ENCODE measurements at regions not wholly inside any gene's neighbourhood (a gene's known extent, or its start where the extent isn't known, plus 50 kb on each side); places are given as distances from the start of the nearest gene placed in this dataset.
A peak's percentile ranks its signal among the peaks of the same experiment; 100 is the strongest.

DNA sequence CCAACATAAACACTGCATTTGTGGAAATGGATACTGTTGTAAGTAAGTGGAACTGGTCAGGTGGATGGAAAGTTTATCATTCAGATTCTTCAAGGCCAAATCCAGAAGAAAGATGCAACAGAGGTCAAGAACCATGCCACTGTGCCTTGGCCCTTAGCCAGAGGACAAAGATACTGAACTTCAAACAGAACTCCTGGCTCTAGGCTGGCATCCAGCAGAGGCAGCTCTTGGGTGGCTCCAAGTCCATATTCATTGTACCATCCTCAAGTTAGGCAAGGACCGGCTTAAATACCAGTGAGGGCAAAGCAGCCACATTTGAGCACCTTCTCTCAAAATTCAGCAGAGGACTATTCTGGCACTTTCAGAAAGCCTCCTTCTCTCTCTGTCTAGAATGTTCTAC, 53.2 kb downstream of the DNAAF9 start:
- no peak for DNase-seq

DNA sequence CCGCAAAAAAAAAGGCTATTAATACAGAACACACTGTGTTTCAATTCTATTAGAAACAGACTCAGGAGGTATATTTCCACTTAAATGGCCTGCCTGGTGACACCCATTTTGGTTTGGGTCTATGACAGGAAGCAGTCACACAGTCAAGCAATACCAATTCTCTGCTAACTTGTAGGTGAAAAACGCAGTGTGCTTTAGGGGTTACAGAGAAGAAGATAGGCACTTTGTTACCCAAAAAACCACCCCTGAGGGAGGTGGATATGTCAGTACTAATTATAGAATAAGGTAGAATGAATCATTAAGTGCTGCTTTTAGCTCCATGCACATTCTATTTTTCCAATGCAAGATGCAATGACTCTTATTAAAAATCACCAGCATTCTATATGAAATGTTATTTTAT, 53.8 kb downstream of the DNAAF9 start:
- no peak for DNase-seq

DNA sequence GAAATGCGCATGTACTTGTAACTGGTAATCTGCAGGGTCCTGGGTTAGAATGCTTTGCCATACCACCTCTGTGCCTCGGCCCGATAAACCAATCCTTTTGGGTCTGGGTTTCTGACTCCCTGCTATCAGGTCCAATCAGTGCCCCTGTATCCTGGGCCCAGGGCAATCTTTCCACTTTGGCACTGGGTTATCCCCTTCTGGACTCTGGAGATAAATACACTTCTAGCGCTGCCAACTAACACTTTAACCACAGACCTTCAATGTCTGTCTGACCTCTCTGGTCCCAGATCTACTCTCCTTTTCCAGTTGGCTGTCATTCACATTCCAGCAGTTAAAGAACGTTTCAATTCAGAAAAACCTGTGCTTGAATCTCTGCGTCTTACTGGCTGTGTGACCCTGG, 55.3 kb downstream of the DNAAF9 start:
- DNase-seq = no peak

DNA sequence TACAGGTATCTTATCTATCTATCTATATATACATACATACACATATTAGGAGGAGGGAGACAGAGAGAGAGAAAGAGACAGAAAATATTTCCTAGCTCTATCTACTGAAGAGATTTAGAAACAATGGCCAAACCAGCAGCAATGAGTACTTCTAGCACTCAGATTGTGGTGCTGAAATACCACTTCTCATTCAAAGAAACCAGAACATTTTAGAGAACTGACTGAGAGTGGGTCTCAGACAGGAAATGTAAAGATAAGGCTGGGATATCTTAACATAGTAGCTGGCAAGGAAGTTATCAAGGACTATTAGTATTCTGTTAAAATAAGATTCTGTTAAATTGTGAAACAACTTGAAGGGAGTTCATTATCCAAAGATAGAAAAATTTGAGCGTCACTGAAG, 57.0 kb downstream of the DNAAF9 start:
- no peak for DNase-seq

DNA sequence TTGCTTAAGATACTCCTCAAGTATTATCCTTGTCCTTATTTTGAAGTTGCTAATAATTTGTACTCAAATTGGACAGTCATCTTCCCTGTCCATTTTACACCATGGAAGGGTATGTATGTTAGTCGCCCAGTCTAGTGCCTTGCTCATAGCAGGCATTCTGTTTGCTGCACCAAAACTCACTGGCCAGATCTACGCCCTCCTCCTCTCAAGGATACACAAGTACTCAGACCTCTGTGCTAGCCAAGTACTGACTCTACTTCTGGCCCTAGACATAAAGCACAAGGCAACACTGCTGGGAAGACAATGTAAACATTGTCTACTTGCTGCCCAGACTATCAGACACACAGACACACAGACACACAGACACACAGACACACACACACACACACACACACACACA, 57.7 kb downstream of the DNAAF9 start:
- no peak for DNase-seq

DNA sequence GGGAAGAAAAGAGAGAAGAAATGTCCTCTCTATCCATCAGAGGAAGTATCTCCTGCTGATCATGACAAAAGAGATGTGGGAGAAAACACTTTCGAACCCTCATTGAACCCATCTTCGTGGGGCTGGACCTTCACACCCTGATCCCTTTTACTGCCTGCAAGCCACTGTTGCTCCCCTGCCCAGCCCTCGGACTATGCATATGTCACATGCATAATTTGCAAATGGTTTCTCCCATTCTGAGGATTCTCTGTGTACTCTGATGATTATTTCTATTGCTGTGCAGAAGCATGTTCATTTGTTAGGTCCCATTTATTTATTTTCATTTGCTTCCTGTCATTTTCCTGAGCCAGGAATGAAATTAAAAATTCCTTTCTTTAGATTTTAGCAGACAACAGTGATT, 64.7 kb downstream of the DNAAF9 start:
- no peak for DNase-seq

DNA sequence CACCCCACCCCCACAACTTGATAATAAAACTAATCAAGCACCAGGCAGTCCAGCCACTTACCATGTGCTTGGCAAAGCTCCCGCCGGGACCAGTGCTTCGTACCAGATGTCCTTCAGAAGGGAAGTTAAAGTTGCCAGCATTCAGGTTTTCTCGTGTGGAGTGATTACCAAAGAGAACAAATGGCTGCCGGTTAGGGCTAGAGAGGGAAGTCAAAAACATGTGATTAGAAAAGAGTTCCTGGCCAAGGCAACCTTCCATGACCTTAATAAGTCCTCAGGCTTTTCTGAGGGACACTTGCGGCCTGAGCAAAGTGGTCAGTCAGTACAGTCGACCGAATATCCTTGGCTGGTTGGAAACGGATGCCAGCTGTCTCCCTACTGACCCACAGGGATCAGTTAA, 67.0 kb downstream of the DNAAF9 start:
- peak in 25 of 56 donors; percentile 2 to 62 (median 23) for DNase-seq

DNA sequence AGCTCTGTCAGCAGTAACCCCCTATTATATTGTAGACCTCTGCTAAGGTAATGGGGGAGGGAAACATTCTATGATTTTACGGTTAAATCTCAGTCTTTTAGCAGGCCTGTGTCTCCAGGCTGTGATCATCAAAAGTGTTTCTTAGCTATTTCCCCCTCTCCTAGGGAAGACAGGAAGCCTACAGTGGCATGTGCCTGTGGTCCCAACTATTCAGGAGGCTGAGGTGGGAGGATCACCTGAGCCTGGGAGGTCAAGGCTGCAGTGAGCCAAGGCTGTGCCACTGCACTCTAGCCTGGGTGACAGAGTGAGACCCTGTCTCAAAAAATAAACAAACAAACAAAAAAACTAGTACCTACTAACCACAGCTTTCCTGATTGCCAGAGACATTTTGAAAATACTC, 67.9 kb downstream of the DNAAF9 start:
- no peak for DNase-seq

DNA sequence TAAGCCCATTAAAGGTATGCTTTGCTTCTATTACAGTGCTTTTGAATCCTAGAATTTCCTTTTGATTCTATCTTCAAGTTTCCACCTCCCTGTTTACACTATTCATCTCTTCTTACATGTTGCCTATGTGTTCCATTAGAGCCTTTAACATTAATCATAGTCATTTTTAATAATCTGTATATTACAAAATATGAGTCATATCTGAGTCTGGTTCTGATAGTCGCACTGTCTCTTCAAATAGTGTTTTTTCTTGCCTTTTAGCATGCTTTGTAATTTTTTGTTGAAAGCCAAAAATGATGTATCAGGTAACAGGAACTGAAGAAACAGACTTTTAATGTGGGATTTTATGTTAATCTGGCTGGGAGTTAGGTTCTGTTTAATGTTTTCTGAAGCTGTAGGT, 68.4 kb downstream of the DNAAF9 start:
- DNase-seq = no peak

DNA sequence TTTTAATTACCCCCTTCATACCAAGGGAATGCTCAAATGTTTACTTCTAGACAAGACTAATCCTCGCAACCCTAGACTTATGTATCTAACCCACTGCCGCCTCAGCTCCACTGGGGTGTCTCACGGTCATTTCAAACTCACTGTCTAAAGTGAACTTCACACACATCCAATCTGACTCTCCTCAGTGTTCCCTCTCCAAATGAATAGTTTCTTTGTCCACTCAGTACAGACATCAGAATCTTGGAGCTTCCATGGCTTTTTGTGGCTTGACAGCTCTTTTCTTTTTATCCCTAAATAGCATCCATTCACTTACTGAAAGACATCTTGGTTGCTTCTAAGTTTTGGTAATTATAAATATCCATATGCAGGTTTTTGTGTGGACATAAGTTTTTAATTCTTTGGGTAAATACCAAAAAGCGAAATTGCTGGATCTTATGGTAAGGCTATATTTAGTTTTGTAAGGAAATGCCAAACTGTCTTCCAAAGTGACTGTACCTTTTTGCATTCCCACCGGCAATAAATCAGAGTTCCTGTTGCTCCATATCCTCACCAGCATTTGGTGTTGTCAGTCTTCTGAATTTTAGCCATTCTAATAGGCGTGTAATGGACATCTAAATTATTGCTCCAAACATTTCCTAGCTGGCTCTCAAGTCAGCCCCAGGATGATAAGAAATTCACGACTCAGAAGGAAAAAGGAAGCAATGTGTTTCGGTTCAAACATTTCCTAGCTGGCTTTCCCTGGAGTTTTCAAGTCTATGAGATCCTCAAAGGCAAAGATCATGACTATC, 73.1 kb downstream of the DNAAF9 start:
- DNase-seq = no peak

DNA sequence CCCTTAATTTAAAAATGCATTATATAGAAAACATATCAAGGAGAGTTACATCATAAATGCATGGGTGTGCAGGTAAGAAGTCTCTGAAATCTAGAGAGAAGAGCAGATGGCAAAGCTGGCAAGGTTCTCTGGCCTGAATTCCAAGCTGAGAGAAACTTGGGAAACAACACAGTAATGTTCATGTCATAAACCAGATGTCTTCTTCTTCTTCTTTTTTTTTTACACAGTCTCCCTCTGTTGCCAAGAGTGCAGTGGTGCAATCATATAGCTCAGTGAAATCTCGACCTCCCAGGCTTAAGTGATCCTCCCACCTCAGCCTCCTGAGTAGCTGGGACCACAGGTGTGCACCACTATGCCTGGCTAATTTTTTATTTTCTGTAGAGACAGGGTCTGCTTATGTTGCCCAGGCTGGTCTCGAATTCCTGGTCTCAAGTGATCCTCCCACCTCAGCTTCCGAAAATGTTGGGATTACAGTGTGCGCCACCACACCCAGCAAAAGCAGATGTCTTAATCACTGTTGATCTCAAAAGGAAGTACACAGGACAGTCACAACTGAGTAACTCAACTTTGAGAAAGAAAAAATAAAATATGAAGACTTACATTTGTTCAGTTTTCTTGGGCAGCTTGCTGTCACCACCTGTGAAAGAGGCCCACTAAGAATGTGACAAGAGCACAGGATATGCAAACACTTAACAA, 77.3 kb downstream of the DNAAF9 start:
- no peak for DNase-seq

DNA sequence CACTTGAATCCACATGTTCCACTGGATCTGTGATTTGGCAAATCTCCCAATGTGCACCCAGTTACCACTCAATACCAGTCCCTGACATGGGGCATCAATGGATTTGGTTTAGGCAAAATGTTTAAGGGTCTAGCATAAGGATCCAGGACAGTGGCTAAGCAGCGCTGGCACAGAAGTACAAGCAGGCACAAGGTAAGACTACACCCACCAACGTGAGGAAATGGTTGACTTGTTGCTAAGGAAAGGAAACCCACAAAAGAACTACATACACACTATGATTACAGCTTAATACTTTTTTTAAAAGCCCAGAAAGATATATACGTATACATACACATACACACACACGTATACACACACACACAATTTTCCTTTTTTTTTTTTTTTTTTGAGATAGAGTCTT, 79.0 kb downstream of the DNAAF9 start:
- DNase-seq = no peak

DNA sequence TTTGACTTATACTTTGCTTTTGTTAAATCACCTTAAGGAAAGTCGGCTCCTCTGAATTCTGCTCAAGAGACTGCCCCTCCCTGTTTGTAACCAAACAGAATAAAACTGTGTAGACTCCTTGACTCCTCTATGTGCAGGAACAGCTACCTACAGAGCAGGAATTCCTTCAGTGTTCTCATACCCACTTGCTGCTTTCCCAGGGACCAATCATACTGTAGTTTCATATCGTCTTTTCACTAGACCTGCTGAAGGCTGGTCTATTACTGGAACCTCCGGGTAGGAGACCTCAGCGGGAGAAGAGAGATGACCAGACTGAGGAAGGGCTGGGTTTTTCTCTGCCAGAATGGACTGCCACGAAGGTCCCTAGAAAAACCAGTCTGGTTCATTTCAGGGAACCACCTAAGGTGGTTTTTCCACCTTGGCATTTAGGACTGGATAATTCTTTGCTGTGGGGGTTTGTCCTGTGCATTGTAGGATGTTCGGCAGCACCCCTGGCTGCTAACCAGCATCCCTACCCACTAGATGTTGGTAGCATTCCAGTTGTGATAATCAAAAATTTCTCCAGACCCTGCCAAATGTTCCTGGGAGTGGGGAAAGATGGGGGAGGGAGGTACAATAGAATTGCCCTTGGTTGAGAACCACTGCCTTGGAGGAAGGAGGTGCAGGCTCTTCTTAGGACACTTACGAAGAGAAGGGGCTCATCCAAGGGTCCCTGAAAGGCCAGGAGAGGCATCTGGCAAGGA, 80.5 kb downstream of the DNAAF9 start:
- DNase-seq = no peak

DNA sequence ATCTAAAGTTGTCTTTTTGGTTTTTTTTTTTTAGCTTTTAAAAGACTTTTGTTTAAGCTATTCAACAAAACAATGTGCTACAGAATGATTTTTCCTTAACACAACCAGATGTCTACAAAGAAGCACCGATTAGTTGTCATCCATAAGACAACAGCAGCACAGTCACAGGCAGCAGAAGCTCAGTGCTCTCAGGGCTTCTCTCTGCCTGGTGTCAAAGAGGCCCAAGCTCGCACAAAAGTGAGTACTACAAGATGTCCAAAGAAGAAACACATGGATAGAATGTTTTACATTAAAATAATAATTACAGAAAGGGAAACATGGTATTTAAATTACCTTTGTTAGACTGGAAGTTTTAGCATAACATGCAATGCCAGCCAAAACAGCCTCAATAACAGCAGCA, 81.6 kb downstream of the DNAAF9 start:
- DNase-seq = no peak

DNA sequence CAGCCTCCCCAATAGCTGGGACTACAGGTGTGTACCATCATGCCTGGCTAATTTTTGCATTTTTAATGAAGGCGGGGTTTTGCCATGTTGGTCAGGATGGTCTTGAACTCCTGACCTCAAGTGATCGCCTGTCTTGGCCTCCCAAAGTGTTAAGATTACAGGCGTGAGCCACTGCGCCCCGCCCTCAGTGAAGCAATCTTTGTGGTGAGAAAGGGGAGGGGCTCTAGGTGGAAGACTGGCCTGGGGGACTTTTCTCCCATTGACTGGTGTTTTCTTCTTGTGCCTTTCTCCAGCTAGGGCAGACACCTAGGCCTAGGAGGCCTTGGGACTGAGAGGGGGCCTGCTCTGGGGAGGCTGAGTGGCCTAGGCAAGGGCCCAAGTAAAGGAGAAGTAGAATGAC, 84.1 kb downstream of the DNAAF9 start:
- DNase-seq = no peak

DNA sequence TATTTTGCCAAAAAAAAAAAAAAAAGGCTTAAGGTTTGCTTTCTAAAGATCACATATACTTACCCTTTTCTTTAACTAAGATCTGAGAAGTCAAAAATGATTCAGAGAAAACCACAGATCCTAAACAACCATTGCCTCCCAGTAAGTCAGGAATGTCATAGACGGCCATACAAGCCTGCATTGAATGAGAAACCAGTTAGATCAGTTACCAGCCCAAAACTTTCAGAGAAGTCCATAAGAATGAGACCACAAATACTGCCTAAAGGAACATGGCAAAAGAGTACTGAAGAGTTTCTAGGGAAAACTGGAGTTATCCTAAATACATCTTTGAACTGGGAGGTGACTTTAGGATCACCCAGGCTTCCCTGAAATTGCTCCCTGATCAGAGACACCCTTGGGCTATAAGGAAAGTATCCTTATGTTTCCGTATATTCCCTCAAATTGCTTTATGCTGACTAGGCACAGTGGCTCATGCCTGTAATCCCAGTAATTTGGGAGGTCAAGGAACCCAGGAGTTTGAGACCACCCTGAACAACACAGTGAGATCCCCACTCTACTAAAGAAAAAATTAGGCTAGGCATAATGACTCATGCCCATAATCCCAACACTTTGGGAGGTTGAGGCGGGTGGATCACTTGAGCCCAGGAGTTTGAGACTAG, 79.4 kb upstream of the SLC4A11 start:
- no peak for DNase-seq

DNA sequence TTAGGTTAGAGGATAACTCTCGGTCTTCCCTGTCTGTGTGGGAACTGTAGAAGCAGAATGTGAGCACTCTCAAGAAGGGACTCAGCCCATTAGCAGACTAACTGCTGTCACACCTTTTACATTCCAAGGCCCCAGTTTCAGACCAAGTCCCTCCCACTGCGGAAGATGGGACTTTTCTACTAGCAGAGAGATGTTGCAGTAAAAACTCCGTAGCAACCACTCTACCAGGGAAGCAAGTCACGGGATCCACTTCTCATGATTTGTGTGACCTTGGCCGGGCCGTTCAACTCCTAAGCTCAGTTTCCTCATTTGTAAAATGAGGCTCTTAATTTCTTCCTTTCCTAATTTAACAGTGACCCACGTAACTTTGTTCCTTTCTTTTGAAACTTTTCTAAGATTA, 77.1 kb upstream of the SLC4A11 start:
- peak in 1 of 56 donors; percentile 10 for DNase-seq

DNA sequence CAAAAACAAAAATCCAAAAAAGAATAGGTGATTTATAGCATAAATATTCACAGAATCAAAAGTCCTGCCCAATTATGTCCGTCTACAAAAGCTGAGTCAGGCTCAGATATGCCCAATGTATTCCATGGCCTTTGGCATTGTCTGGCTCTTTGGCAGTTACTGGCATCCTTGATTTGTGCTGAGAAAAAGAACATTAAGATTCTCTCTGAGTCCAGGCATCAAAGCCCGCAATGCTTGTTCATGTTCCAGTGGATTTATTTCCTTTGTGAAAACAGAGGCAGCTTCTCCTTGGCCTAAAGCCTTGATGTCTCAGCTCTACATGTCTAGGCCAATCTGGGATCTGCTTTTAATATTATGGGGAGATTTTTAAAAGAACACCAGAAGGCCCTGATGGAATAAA, 76.1 kb upstream of the SLC4A11 start:
- DNase-seq = peak in 3 of 56 donors; percentile 8 to 18 (median 14)

DNA sequence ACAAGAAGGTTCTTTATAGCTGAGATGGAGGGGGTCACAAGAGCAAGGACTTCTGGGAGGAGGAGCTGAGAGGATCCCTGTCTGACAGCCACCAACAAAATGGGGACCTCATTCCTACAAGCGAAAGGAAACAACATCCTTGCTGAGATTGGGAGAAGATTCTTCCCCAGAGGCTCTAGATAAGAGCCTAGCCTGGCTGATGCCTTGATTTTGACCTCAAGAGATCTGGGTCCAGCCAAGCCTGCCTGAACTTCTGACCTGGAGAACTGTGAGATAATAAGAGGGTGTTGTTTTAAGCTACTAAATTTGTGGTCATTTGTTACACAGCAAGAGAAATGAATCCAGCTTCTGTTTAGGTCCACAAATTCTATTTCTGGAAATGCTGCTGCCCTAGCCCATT, 75.4 kb upstream of the SLC4A11 start:
- no peak for DNase-seq

DNA sequence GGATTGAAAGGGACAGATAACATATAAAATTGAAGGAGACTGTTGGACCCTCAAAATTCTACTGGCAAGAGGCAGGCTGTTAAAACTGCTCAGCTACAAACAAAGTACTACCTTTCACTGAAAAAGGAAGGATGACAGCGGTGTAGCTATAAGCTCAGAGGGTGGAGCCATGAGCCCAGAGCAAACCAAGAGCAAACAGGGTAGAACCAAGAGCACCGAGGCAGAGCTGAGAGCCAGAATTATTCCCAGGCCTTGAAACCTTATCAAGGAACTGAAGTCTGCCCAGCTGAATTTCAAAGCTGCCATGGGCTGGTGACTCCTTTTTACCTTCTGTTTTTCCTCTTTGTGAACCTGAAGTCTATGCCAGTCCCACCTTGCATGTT, 74.7 kb upstream of the SLC4A11 start:
- DNase-seq = no peak

DNA sequence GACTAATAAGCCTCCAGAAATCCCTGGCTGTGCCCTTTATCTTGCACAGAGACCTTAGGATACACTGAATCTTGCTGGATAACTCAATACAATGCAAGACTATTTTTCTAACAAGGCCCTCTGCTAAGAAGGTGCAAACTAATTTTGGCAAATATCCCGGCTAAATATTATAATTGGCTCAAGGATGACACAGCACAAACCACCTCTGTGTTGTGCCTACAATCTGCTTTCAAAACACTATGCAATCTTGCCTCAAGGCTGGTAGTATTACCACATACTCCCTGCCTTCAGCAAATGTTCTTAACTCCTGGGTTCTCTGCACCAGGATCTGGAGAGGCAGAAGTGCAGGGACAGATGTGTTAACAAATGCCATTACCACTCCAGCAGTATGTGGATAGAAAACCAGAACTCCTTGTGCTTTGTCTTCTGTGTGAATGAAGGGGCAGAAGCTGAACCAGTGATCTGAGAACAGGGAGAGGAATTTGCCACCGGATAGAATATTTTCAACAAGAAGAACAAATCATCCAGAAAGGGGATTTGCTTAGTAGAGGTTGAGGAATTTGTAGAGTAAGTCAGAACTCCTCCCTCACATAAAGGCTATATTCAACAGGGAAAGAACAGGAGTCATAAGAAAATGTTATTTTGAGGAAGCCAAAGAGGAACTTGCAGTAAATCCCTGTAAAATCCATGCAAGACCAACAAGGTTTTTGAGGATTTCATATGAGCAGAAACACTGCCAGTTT, 74.1 kb upstream of the SLC4A11 start:
- peak in 4 of 56 donors; percentile 2 to 29 (median 13) for DNase-seq
